HEK293T (cell line): ENCODE measurements at regions not wholly inside any gene's neighbourhood (a gene's known extent, or its start where the extent isn't known, plus 50 kb on each side); places are given as distances from the start of the nearest gene placed in this dataset.

Source experiments
- BHLHE40 ChIP-seq: fragments of 450-650 bp; IDR thresholded peaks from 2 replicates; pipeline ENCODE4 v1.6.1; 2016; ENCODE audit warnings: mild to moderate bottlenecking, moderate library complexity, borderline replicate concordance
- ELF4 ChIP-seq: fragments of 450-650 bp; IDR thresholded peaks from 2 replicates; pipeline ENCODE4 v1.6.1; 2017; ENCODE audit warnings: antibody characterized with exemption
- FOXA1 ChIP-seq: fragments of 450-650 bp; IDR thresholded peaks from 2 replicates; pipeline ENCODE4 v1.6.1; 2016; ENCODE audit warnings: mild to moderate bottlenecking
- L3MBTL2 ChIP-seq: fragments of 450-650 bp; conservative IDR thresholded peaks from 2 replicates; pipeline ENCODE4 v1.6.1; 2016; ENCODE audit warnings: mild to moderate bottlenecking
- LEF1 ChIP-seq: fragments of 450-650 bp; IDR thresholded peaks from 2 replicates; pipeline ENCODE4 v1.6.1; 2017; ENCODE audit warnings: mild to moderate bottlenecking, borderline replicate concordance
- NFRKB ChIP-seq: fragments of 450-650 bp; IDR thresholded peaks from 2 replicates; pipeline ENCODE4 v1.6.1; 2016; ENCODE audit warnings: mild to moderate bottlenecking, moderate library complexity
- SP1 ChIP-seq: fragments of 450-650 bp; IDR thresholded peaks from 2 replicates; pipeline ENCODE4 v1.6.1; 2017

- TF ChIP-seq BHLHE40: no peak
- TF ChIP-seq SP1: no peak
- TF ChIP-seq FOXA1: no peak
- TF ChIP-seq LEF1: no peak
- TF ChIP-seq NFRKB: no peak
- TF ChIP-seq L3MBTL2: no peak
- no peak for TF ChIP-seq ELF4
Measured at GRCh38 chr1:244758708-244759107, 76.8 kb upstream of the COX20 start.
